ENCODE measurements at regions not wholly inside any gene's neighbourhood (a gene's known extent, or its start where the extent isn't known, plus 50 kb on each side); places are given as distances from the start of the nearest gene placed in this dataset.

DNA sequence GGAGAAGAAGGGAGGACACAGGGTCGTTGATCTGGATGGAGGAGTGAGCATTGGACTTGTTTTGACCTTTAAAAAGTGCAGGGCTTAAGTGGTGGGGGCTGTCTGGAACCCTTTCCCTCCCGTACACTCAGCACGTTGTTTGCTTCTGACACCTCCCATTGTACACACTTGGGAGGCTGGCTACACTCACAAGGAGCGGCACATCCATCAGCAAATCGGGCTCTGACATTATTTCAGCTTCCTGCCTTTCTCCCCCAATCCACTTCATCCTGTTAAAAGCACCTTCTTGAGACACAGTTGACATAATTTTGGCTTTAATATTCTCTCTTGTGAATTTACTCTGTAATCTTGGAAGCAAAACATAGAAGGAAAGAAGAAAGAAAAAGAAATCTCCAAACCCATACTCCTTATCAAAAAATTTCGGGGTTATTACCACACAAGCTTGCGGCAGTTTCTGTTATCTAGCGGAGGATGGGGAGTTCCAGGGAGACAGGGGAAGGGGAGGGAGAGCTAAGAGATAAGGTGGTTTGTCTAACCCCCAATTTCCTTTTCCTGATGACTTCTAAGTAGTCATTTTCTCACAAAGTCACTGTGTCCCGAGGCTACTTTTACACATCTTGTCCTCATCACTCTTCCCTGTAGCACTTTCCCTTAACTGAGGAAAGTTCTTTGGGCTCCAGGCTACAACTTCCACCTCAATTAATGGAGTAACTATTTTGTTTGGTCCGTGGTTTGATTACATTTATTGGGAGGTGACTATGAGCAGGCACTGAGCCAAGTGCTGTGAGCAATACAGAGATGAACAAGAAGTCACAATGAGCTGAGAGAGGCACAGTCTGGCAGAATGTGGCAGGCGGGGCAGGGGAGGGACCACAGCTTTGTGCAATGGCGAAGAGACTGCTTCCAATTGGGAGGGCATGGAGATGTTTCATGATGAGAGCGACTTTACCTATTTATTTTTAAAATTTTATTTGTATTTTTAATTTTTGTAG, 240.1 kb upstream of the MEX3C start (continued):
- TF ChIP-seq FOSL1 (IDR thresholded peaks at IDR 0.05; ENCODE audit: low read depth) (no peak), JUND (IDR thresholded peaks at IDR 0.05) (no peak), EZH2phosphoT487 (IDR thresholded peaks at IDR 0.05; ENCODE audit: borderline replicate concordance) (no peak), POLR2A (IDR thresholded peaks at IDR 0.05; ENCODE audit: borderline replicate concordance, extremely low read depth, insufficient read depth, insufficient read length) (no peak), POLR2AphosphoS5 (IDR thresholded peaks at IDR 0.05; ENCODE audit: low read depth, low read length) (no peak), SP1 (IDR thresholded peaks at IDR 0.05; ENCODE audit: low read depth) (no peak)
- TF ChIP-seq, protein P1, sequence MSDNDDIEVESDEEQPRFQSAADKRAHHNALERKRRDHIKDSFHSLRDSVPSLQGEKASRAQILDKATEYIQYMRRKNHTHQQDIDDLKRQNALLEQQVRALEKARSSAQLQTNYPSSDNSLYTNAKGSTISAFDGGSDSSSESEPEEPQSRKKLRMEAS (IDR thresholded peaks at IDR 0.05) = no peak

DNA sequence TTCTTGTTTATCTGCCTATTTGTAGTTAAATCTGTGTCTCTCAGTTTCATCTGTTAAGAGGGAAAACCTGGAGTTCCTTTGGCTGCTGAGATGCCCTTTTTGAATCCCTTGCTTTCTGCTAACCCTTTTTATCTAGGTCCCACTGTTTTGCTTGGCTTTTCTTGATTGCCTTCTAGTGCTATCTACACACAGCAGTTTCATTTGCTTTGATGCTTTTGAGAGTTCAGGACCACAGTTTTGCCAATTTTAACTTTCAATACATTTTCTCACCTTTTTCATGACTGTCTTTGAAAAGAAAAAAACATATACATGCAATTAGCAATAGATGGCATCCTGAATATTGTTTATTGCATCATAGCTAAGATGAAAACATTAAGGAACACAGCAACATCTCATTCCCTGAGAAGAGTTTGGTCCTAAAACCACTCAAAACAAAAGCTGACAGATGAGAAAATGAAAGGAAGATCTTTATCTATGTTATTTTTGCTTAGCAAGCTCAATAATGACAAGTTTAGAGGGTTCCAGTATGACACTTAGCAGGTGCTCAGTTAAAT, 241.4 kb upstream of the MEX3C start:
- POLR2A ChIA-PET = no interaction called here
- H3K27ac ChIP-seq (ENCODE audit: low read depth, low read length) = no peak overlapping the region
- no peak overlapping the region for H3K4me3 ChIP-seq (replicated peaks in 1 of 2; ENCODE audit: low read depth in 1 of 2, low read length in 2 of 2)
- no peak for ATAC-seq
- H3K36me3 ChIP-seq (ENCODE audit: control insufficient read depth in 1 of 2, insufficient read depth in 2 of 2, low read length in 2 of 2) = no peaks in the 10 kb centered on the region
- no peaks in the 10 kb centered on the region for H4K20me1 ChIP-seq (ENCODE audit: insufficient read depth)
- H3K9me3 ChIP-seq (ENCODE audit: control insufficient read depth in 1 of 2, insufficient read depth in 1 of 2, low read depth in 1 of 2, low read length in 2 of 2) = no peaks in the 10 kb centered on the region
- no TSS peak for BruUV-seq (replicated peaks)
- no peaks in the 10 kb centered on the region for H3K79me2 ChIP-seq (ENCODE audit: insufficient read depth, low read length)
- RAD21 ChIA-PET (ENCODE audit: low non-redundant PET in 1 of 2, low total read pairs in 2 of 2, uncharacterized antibody in 2 of 2, unreplicated experiment in 2 of 2) = no interaction called here
- intact Hi-C loops (cut with micrococcal nuclease) = no loop called here
- no peak for DNase-seq (ENCODE audit: low read depth, low spot score)
- H3K27me3 ChIP-seq (ENCODE audit: insufficient read depth, low read length) = peaks cover 35% of the 10 kb centered on the region
- no peaks in the 10 kb centered on the region for H3K9me2 ChIP-seq (ENCODE audit: insufficient read depth)
- H3K4me2 ChIP-seq (ENCODE audit: low read length) = no peak overlapping the region
- CTCF ChIA-PET = no interaction called here
- no peak overlapping the region for H2AFZ ChIP-seq (ENCODE audit: low read depth, low read length, poor library complexity, severe bottlenecking)
- no peak overlapping the region for H3K9ac ChIP-seq (ENCODE audit: low read length)
- no peaks in the 10 kb centered on the region for H3K4me1 ChIP-seq (ENCODE audit: control insufficient read depth in 1 of 2, insufficient read depth in 2 of 2, low read length in 2 of 2)
- TF ChIP-seq JUND (IDR thresholded peaks at IDR 0.05) (no peak), ELF1 (IDR thresholded peaks at IDR 0.05; ENCODE audit: borderline replicate concordance, low read depth) (no peak), SIN3A (IDR thresholded peaks at IDR 0.05; ENCODE audit: low read depth) (no peak), RAD21 (IDR thresholded peaks at IDR 0.05; ENCODE audit: low read depth) (no peak), EZH2 (IDR thresholded peaks at IDR 0.05) (no peak), EGR1 (IDR thresholded peaks at IDR 0.05; ENCODE audit: low read depth) (no peak), ZNF274 (IDR thresholded peaks at IDR 0.05; ENCODE audit: low read depth, low read length) (no peak)
- TF ChIP-seq, protein P2, sequence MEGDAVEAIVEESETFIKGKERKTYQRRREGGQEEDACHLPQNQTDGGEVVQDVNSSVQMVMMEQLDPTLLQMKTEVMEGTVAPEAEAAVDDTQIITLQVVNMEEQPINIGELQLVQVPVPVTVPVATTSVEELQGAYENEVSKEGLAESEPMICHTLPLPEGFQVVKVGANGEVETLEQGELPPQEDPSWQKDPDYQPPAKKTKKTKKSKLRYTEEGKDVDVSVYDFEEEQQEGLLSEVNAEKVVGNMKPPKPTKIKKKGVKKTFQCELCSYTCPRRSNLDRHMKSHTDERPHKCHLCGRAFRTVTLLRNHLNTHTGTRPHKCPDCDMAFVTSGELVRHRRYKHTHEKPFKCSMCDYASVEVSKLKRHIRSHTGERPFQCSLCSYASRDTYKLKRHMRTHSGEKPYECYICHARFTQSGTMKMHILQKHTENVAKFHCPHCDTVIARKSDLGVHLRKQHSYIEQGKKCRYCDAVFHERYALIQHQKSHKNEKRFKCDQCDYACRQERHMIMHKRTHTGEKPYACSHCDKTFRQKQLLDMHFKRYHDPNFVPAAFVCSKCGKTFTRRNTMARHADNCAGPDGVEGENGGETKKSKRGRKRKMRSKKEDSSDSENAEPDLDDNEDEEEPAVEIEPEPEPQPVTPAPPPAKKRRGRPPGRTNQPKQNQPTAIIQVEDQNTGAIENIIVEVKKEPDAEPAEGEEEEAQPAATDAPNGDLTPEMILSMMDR (IDR thresholded peaks at IDR 0.05 in 2 of 3, conservative IDR thresholded peaks at IDR 0.05 in 1 of 3; ENCODE audit: borderline replicate concordance in 1 of 3, insufficient read depth in 1 of 3, low read depth in 2 of 3, low read length in 2 of 3) = no peak
- TF ChIP-seq, protein P3, sequence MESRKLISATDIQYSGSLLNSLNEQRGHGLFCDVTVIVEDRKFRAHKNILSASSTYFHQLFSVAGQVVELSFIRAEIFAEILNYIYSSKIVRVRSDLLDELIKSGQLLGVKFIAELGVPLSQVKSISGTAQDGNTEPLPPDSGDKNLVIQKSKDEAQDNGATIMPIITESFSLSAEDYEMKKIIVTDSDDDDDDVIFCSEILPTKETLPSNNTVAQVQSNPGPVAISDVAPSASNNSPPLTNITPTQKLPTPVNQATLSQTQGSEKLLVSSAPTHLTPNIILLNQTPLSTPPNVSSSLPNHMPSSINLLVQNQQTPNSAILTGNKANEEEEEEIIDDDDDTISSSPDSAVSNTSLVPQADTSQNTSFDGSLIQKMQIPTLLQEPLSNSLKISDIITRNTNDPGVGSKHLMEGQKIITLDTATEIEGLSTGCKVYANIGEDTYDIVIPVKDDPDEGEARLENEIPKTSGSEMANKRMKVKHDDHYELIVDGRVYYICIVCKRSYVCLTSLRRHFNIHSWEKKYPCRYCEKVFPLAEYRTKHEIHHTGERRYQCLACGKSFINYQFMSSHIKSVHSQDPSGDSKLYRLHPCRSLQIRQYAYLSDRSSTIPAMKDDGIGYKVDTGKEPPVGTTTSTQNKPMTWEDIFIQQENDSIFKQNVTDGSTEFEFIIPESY (IDR thresholded peaks at IDR 0.05; ENCODE audit: extremely low read depth, insufficient replicate concordance, low read length) = no peak
- TF ChIP-seq, protein P4, sequence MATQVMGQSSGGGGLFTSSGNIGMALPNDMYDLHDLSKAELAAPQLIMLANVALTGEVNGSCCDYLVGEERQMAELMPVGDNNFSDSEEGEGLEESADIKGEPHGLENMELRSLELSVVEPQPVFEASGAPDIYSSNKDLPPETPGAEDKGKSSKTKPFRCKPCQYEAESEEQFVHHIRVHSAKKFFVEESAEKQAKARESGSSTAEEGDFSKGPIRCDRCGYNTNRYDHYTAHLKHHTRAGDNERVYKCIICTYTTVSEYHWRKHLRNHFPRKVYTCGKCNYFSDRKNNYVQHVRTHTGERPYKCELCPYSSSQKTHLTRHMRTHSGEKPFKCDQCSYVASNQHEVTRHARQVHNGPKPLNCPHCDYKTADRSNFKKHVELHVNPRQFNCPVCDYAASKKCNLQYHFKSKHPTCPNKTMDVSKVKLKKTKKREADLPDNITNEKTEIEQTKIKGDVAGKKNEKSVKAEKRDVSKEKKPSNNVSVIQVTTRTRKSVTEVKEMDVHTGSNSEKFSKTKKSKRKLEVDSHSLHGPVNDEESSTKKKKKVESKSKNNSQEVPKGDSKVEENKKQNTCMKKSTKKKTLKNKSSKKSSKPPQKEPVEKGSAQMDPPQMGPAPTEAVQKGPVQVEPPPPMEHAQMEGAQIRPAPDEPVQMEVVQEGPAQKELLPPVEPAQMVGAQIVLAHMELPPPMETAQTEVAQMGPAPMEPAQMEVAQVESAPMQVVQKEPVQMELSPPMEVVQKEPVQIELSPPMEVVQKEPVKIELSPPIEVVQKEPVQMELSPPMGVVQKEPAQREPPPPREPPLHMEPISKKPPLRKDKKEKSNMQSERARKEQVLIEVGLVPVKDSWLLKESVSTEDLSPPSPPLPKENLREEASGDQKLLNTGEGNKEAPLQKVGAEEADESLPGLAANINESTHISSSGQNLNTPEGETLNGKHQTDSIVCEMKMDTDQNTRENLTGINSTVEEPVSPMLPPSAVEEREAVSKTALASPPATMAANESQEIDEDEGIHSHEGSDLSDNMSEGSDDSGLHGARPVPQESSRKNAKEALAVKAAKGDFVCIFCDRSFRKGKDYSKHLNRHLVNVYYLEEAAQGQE (IDR thresholded peaks at IDR 0.05; ENCODE audit: low read depth) = no peak
- TF ChIP-seq, protein P1 (IDR thresholded peaks at IDR 0.05) = no peak

Measured in HCT116 (cell line).